ENCODE measurements at regions not wholly inside any gene's neighbourhood (a gene's known extent, or its start where the extent isn't known, plus 50 kb on each side); places are given as distances from the start of the nearest gene placed in this dataset.

- TF ChIP-seq, protein P1, sequence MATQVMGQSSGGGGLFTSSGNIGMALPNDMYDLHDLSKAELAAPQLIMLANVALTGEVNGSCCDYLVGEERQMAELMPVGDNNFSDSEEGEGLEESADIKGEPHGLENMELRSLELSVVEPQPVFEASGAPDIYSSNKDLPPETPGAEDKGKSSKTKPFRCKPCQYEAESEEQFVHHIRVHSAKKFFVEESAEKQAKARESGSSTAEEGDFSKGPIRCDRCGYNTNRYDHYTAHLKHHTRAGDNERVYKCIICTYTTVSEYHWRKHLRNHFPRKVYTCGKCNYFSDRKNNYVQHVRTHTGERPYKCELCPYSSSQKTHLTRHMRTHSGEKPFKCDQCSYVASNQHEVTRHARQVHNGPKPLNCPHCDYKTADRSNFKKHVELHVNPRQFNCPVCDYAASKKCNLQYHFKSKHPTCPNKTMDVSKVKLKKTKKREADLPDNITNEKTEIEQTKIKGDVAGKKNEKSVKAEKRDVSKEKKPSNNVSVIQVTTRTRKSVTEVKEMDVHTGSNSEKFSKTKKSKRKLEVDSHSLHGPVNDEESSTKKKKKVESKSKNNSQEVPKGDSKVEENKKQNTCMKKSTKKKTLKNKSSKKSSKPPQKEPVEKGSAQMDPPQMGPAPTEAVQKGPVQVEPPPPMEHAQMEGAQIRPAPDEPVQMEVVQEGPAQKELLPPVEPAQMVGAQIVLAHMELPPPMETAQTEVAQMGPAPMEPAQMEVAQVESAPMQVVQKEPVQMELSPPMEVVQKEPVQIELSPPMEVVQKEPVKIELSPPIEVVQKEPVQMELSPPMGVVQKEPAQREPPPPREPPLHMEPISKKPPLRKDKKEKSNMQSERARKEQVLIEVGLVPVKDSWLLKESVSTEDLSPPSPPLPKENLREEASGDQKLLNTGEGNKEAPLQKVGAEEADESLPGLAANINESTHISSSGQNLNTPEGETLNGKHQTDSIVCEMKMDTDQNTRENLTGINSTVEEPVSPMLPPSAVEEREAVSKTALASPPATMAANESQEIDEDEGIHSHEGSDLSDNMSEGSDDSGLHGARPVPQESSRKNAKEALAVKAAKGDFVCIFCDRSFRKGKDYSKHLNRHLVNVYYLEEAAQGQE (IDR thresholded peaks at IDR 0.05; ENCODE audit: insufficient replicate concordance, low read depth), result no peak
- TF ChIP-seq CTCF (IDR thresholded peaks at IDR 0.05; ENCODE audit: insufficient read depth, low read length) (no peak), POLR2AphosphoS5 (IDR thresholded peaks at IDR 0.05; ENCODE audit: low read depth) (no peak), GABPA (IDR thresholded peaks at IDR 0.05; ENCODE audit: low read depth) (no peak), SPI1 (IDR thresholded peaks at IDR 0.05; ENCODE audit: borderline replicate concordance, low read depth) (no peak)
Measured at GRCh38 chr20:57872816-57873409, 163.1 kb upstream of the PMEPA1 start.
